C1 segment of cervical spinal cord (tissue), 14 donors: ENCODE measurements at regions not wholly inside any gene's neighbourhood (a gene's known extent, or its start where the extent isn't known, plus 50 kb on each side); places are given as distances from the start of the nearest gene placed in this dataset.
"Not testable (repeated sequence)": the region's sequence is repeated elsewhere in the genome, so short reads cannot be mapped to it uniquely, and the experiment has no call there.

Experiments
- DNase-seq, 14 donors: peaks; one replicate each; lab custom pipeline; 2025; lab: John Stamatoyannopoulos, UW

DNA sequence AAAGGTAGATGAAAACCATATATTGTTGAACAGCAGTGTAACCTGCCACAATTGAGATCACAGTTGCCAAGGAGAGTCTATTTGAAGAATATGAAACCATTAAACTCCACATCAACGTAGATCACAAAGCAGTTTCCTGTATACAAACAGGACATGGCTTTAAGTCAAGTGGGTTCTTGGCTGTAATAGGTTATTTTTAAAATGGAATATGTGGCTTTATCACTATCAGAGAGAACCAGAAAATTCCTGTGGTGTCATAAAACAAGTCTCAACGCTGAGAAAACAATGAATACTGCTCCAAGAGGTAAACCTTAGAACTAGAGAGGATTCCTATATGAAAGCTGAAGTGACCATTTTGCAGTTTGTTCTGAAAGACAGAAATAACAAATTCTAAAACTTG lies 999.7 kb downstream of the CDH11 start:
- no peak for DNase-seq

- DNase-seq: no peak
These were observed 1000.4 kb downstream of the CDH11 start for GRCh38 chr16:64121473-64121872.

GRCh38 chr16:64116151-64116550 lies 1005.7 kb downstream of the CDH11 start:
- DNase-seq: no peak

DNA sequence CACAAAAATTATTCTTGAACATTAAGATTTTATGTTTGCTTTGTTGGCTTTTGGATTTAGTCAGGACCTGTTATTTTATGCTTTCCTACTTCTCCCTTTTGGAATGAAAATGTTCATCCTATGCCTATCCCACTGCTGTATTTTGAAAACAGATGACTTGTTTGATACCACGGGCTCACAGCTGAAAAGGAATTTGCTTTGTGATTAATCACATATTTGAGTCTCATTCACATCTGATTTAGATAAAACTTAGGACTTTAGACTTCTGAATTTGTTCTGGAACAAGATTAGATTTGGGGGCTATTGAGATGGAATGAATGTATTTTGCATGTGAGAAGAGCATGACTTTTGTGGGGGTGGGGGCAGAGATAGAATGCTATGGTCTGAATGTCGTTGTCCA lies 1012.6 kb downstream of the CDH11 start:
- DNase-seq: no peak

DNA sequence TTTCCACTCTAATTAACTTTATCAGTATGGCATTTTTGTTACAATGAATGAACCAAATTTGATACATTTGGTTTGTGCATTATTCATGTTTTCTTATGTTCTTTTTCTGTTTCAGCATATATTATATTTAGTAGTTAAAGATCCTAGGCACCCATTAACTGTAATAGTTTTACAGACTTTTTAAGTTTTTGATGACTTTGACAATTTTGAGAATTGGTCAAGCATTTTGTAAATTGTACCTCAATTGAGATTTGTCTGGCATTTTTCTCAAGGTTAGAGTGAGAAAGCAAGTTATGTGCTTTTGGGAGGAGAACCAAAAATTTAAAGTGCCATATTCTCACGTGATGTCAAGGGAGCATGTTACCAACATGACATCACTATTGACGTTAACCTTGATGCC lies 1019.2 kb downstream of the CDH11 start:
- no peak for DNase-seq

DNA sequence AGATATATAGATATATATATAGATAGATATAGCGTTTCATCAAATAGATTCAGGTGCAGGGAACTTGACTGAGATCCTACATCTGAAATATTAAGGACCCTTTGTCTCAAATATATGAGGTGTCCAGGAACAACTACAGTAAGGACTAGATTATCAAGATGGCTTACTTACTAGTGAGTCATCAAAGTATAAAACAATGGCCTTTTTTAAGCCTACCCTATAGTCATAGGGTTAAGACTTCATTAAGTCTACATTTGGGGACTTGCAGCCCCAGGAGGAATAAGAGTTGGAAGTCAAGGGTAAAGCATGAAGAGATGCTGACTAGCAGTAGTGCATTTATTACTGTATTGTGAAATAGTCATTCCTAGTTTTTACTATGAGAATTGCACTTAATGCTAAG lies 1023.4 kb downstream of the CDH11 start:
- no peak for DNase-seq

GRCh38 chr16:64096689-64097088 lies 1025.2 kb downstream of the CDH11 start:
- no peak for DNase-seq

- DNase-seq: no peak
These were observed 1026.8 kb downstream of the CDH11 start for GRCh38 chr16:64094992-64095634.

GRCh38 chr16:64094181-64094965 lies 1027.5 kb downstream of the CDH11 start:
- DNase-seq: peak in 2 of 14 donors; percentile 2 to 78

DNA sequence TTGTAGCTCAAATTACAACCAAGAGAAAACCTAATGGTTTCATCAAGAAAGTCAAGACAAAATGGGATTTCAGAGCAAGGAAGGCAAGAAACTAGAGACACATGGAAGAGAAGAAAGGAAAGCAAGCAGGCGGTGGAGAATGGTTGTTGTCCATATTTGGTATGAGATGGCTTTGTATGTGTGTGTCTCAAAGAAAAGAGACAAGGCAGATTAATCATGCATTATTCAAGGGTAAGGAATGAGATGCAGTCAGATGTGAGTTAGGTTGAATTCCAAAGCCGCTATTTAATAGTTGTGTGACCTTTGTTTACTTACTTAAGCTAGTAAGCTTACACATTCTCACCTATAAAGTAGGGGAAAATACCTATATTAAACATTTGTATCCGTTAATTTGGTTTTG lies 1029.6 kb downstream of the CDH11 start:
- DNase-seq: no peak

GRCh38 chr16:64090327-64090726 lies 1031.5 kb downstream of the CDH11 start:
- DNase-seq: no peak

DNA sequence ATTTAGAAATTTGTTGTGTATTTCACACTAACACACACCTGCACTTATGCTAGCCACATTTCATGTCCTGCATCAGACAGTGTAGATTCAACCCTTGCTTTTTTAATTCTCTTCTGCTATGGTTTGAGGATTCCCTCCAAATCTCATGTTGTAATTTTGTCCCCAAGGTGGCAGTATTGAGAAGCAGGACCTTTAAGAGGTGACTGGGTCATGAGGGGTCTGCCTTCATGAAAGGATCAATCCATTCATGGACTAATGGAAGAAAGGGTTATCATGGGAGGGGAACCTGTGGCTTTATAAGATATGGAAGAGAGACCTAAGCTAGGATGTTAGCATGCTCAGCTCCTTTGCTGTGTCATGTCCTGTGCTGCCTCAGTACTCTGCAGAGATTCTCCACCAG lies 1032.2 kb downstream of the CDH11 start:
- no peak for DNase-seq

GRCh38 chr16:64088838-64089237 lies 1033.0 kb downstream of the CDH11 start:
- DNase-seq: no peak

DNA sequence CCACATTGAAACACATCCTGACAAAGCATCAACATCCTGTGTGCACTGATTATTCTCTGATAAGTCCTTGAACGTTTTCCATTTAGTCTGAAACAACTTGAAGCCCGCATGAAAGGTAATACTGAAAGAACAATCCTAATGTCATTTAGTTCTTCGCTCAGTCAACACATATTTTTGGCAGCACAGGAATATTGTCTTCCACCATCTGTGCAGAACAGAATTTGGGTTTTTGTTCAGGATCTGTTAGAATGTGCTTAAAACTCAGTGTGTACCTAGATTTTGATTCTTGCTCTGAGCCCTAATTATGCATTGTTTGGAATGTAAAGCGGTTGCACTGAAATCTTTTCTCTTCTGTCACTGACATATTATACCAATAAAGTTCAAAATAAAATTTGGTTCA lies 1036.6 kb downstream of the CDH11 start:
- DNase-seq: peak in 1 of 14 donors; percentile 57

DNA sequence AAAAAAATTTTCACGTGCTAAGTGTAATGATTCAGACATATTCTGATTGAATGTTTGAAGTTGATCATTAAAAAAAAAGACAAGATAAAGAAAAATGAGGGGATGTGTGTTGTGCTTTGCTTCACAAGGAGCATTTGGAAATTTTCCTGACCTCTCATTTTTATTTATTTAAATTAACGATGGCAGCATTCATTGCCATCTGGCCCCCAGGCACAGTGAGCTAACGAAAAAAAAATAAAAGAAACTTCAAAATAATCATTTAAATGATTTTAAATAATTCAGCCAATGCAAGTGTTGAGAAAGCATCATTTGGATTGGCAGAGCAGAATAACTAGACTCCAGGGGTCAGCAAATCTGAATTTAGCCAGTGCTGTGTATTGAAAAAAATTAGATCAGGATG lies 1037.2 kb downstream of the CDH11 start:
- DNase-seq: no peak

- no peak for DNase-seq
These were observed 1038.3 kb downstream of the CDH11 start for GRCh38 chr16:64083428-64084129.

- no peak for DNase-seq
These were observed 1044.6 kb downstream of the CDH11 start for GRCh38 chr16:64077242-64077641.

- no peak for DNase-seq
These were observed 1047.2 kb downstream of the CDH11 start for GRCh38 chr16:64074706-64075105.

GRCh38 chr16:64072131-64072730 lies 1049.6 kb downstream of the CDH11 start:
- not testable (repeated sequence) for DNase-seq

DNA sequence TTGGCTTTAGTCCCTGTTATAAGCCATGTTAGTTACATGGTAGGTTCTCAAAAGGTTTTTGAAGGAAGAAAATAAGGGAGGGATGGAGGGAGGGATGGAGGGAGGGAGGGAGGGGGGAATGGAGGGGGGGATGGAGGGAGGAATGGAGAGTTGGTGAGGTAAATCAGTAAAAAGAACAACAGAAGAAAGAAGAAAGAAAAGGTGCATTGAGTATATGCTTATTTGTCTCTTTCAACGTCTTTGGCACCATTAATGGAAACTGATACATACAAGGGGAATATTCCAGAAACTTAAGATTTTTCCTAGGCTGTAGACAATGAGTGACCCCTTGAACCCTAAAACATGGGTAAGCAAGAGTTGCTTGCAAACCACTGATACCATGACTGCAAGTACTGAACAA lies 1056.3 kb downstream of the CDH11 start:
- no peak for DNase-seq

- no peak for DNase-seq
These were observed 1060.2 kb downstream of the CDH11 start for GRCh38 chr16:64061621-64062020.

DNA sequence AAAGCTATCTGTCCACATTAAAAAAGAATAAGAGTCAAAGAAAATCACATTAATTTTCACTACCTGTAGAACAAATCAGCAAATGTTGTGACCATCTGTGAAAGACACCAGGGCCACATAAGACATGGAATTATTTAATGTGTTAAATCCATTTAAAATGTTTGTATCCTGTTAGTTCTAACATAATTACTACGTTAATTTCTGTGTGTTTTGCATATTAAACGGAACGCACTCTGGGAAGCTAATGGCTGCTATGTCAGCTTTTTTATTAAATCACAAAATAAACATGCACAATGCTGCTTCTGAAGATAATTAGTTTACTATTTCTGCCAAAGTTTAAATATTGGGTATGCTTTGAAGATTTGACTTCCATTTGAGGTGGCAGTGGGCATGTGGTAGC lies 1061.2 kb downstream of the CDH11 start:
- DNase-seq: no peak
